ENCODE measurements at regions not wholly inside any gene's neighbourhood (a gene's known extent, or its start where the extent isn't known, plus 50 kb on each side); places are given as distances from the start of the nearest gene placed in this dataset.

- no peak for TF ChIP-seq POLR2AphosphoS5 (IDR thresholded peaks at IDR 0.05; ENCODE audit: low read depth)
- TF ChIP-seq, protein P1, sequence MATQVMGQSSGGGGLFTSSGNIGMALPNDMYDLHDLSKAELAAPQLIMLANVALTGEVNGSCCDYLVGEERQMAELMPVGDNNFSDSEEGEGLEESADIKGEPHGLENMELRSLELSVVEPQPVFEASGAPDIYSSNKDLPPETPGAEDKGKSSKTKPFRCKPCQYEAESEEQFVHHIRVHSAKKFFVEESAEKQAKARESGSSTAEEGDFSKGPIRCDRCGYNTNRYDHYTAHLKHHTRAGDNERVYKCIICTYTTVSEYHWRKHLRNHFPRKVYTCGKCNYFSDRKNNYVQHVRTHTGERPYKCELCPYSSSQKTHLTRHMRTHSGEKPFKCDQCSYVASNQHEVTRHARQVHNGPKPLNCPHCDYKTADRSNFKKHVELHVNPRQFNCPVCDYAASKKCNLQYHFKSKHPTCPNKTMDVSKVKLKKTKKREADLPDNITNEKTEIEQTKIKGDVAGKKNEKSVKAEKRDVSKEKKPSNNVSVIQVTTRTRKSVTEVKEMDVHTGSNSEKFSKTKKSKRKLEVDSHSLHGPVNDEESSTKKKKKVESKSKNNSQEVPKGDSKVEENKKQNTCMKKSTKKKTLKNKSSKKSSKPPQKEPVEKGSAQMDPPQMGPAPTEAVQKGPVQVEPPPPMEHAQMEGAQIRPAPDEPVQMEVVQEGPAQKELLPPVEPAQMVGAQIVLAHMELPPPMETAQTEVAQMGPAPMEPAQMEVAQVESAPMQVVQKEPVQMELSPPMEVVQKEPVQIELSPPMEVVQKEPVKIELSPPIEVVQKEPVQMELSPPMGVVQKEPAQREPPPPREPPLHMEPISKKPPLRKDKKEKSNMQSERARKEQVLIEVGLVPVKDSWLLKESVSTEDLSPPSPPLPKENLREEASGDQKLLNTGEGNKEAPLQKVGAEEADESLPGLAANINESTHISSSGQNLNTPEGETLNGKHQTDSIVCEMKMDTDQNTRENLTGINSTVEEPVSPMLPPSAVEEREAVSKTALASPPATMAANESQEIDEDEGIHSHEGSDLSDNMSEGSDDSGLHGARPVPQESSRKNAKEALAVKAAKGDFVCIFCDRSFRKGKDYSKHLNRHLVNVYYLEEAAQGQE (IDR thresholded peaks at IDR 0.05; ENCODE audit: insufficient replicate concordance, low read depth), result no peak
- no peak for TF ChIP-seq GABPA (IDR thresholded peaks at IDR 0.05; ENCODE audit: low read depth)
- TF ChIP-seq, protein P2, sequence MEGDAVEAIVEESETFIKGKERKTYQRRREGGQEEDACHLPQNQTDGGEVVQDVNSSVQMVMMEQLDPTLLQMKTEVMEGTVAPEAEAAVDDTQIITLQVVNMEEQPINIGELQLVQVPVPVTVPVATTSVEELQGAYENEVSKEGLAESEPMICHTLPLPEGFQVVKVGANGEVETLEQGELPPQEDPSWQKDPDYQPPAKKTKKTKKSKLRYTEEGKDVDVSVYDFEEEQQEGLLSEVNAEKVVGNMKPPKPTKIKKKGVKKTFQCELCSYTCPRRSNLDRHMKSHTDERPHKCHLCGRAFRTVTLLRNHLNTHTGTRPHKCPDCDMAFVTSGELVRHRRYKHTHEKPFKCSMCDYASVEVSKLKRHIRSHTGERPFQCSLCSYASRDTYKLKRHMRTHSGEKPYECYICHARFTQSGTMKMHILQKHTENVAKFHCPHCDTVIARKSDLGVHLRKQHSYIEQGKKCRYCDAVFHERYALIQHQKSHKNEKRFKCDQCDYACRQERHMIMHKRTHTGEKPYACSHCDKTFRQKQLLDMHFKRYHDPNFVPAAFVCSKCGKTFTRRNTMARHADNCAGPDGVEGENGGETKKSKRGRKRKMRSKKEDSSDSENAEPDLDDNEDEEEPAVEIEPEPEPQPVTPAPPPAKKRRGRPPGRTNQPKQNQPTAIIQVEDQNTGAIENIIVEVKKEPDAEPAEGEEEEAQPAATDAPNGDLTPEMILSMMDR (IDR thresholded peaks at IDR 0.05; ENCODE audit: insufficient read depth, low read length), result no peak
- no peak for TF ChIP-seq SPI1 (IDR thresholded peaks at IDR 0.05; ENCODE audit: borderline replicate concordance, low read depth)
- H3K27me3 ChIP-seq (ENCODE audit: insufficient read depth, poor library complexity, severe bottlenecking), result no peaks in the 10 kb centered on the region
- no peak overlapping the region for H3K4me3 ChIP-seq (replicated peaks; ENCODE audit: insufficient read depth, low read length)
- H3K27ac ChIP-seq (replicated peaks), result no peak overlapping the region
- DNase-seq (ENCODE audit: low read depth in 1 of 2, low spot score in 1 of 2), result no peak
These were observed 233.9 kb upstream of the TSHZ3 start for GRCh38 chr19:31583148-31583547.

DNA sequence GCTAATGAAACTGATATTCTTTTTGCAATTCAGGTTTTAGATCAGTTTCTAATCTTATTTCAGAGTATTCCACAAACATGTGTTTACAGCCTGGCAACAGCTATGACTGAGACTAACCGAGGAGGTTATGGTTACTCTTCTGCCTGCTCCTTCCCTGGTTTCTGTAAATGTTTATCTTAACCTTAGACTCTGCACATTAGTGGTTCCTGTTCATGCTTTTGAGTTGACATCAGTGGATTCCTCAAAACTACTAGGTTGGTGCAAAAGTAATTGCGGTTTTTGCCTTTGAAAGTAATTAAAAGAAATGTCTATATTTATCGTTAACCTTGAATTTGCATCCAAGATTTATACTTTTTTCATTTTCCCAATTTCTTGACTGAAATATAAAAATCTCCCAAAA is 237.0 kb upstream of the TSHZ3 start:
- Histone ChIP-seq H3K27ac (replicated peaks) (no peak overlapping the region), H3K4me3 (replicated peaks; ENCODE audit: insufficient read depth, low read length) (no peak overlapping the region), H3K27me3 (ENCODE audit: insufficient read depth, poor library complexity, severe bottlenecking) (no peaks in the 10 kb centered on the region)
- DNase-seq (ENCODE audit: low read depth in 1 of 2, low spot score in 1 of 2), result no peak
- no peak for TF ChIP-seq POLR2AphosphoS5 (IDR thresholded peaks at IDR 0.05; ENCODE audit: low read depth)
- TF ChIP-seq GABPA (IDR thresholded peaks at IDR 0.05; ENCODE audit: low read depth), result no peak
- TF ChIP-seq, protein P2 (IDR thresholded peaks at IDR 0.05; ENCODE audit: insufficient read depth, low read length), result no peak

GRCh38 chr19:31589109-31589508 is 239.9 kb upstream of the TSHZ3 start:
- TF ChIP-seq, protein P1 (IDR thresholded peaks at IDR 0.05; ENCODE audit: insufficient replicate concordance, low read depth), result no peak
- no peak for TF ChIP-seq POLR2AphosphoS5 (IDR thresholded peaks at IDR 0.05; ENCODE audit: low read depth)
- no peak for TF ChIP-seq GABPA (IDR thresholded peaks at IDR 0.05; ENCODE audit: low read depth)
- TF ChIP-seq, protein P2 (IDR thresholded peaks at IDR 0.05; ENCODE audit: insufficient read depth, low read length), result no peak
- TF ChIP-seq SPI1 (IDR thresholded peaks at IDR 0.05; ENCODE audit: borderline replicate concordance, low read depth), result no peak
- H3K27me3 ChIP-seq (ENCODE audit: insufficient read depth, poor library complexity, severe bottlenecking), result no peaks in the 10 kb centered on the region
- no peak overlapping the region for H3K4me3 ChIP-seq (replicated peaks; ENCODE audit: insufficient read depth, low read length)
- no peak for DNase-seq (ENCODE audit: low read depth in 1 of 2, low spot score in 1 of 2)
- H3K27ac ChIP-seq (replicated peaks), result no peak overlapping the region

GRCh38 chr19:31591258-31591657 is 242.0 kb upstream of the TSHZ3 start:
- Histone ChIP-seq H3K27me3 (ENCODE audit: insufficient read depth, poor library complexity, severe bottlenecking) (no peaks in the 10 kb centered on the region), H3K27ac (replicated peaks) (no peak overlapping the region), H3K4me3 (replicated peaks; ENCODE audit: insufficient read depth, low read length) (no peak overlapping the region)
- TF ChIP-seq, protein P1 (IDR thresholded peaks at IDR 0.05; ENCODE audit: insufficient replicate concordance, low read depth), result no peak
- TF ChIP-seq SPI1 (IDR thresholded peaks at IDR 0.05; ENCODE audit: borderline replicate concordance, low read depth) (no peak), GABPA (IDR thresholded peaks at IDR 0.05; ENCODE audit: low read depth) (no peak), POLR2AphosphoS5 (IDR thresholded peaks at IDR 0.05; ENCODE audit: low read depth) (no peak)
- TF ChIP-seq, protein P2 (IDR thresholded peaks at IDR 0.05; ENCODE audit: insufficient read depth, low read length), result no peak
- no peak for DNase-seq (ENCODE audit: low read depth in 1 of 2, low spot score in 1 of 2)

Data from HL-60 (cell line).